ENCODE measurements at regions not wholly inside any gene's neighbourhood (a gene's known extent, or its start where the extent isn't known, plus 50 kb on each side); places are given as distances from the start of the nearest gene placed in this dataset.

DNA sequence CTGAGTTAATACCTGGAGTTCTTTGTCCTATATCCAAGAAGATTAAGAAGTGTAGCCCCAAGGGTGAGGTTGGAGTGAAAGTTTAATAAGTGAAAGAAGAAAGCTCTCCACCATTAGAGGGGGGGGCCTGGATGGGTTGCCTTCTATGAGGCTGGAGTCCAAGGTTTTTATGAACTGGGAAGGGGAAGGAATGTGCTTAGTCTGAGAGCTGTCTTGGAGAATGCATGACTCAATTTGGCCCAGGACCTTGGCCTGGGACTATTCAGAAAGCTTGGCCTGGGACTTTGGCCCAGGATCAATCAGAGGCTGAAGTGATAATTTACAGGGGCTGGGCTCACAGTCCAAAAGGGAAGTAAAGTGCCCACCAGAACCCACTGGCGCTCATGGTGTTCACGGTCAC lies 1049.0 kb upstream of the GRIA3 start:
- TF ChIP-seq FOXM1 (IDR thresholded peaks at IDR 0.05; ENCODE audit: borderline replicate concordance, low read depth) (no peak), EP300 (IDR thresholded peaks at IDR 0.05; ENCODE audit: borderline replicate concordance) (no peak), EGR1 (IDR thresholded peaks at IDR 0.05) (no peak), NFIC (IDR thresholded peaks at IDR 0.05) (no peak), RAD21 (IDR thresholded peaks at IDR 0.05; ENCODE audit: low read depth) (no peak), TAF1 (IDR thresholded peaks at IDR 0.05; ENCODE audit: low read depth) (no peak), TEAD4 (IDR thresholded peaks at IDR 0.05) (no peak), CEBPB (IDR thresholded peaks at IDR 0.05) (no peak), MAX (IDR thresholded peaks at IDR 0.05) (no peak)
- TF ChIP-seq, protein P1, sequence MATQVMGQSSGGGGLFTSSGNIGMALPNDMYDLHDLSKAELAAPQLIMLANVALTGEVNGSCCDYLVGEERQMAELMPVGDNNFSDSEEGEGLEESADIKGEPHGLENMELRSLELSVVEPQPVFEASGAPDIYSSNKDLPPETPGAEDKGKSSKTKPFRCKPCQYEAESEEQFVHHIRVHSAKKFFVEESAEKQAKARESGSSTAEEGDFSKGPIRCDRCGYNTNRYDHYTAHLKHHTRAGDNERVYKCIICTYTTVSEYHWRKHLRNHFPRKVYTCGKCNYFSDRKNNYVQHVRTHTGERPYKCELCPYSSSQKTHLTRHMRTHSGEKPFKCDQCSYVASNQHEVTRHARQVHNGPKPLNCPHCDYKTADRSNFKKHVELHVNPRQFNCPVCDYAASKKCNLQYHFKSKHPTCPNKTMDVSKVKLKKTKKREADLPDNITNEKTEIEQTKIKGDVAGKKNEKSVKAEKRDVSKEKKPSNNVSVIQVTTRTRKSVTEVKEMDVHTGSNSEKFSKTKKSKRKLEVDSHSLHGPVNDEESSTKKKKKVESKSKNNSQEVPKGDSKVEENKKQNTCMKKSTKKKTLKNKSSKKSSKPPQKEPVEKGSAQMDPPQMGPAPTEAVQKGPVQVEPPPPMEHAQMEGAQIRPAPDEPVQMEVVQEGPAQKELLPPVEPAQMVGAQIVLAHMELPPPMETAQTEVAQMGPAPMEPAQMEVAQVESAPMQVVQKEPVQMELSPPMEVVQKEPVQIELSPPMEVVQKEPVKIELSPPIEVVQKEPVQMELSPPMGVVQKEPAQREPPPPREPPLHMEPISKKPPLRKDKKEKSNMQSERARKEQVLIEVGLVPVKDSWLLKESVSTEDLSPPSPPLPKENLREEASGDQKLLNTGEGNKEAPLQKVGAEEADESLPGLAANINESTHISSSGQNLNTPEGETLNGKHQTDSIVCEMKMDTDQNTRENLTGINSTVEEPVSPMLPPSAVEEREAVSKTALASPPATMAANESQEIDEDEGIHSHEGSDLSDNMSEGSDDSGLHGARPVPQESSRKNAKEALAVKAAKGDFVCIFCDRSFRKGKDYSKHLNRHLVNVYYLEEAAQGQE (IDR thresholded peaks at IDR 0.05; ENCODE audit: low read depth), result no peak
